Activated T-cell treated with anti-CD3 and anti-CD28 coated beads, Interleukin-2, amount 50 U/mL, for 72 hours (primary cell): ENCODE measurements at regions not wholly inside any gene's neighbourhood (a gene's known extent, or its start where the extent isn't known, plus 50 kb on each side); places are given as distances from the start of the nearest gene placed in this dataset.
"Not testable (repeated sequence)": the region's sequence is repeated elsewhere in the genome, so short reads cannot be mapped to it uniquely, and the experiment has no call there.

Source experiments
- ATAC-seq, 2 donors: fragments of 150-1000 bp; cut with Tn5 transposase; replicated peaks in 1 of 2; 2 replicates each; pipeline ENCODE4 v1.10.0; 2021; ENCODE audit warnings: moderate library complexity in 2 of 2, mild to moderate bottlenecking in 1 of 2
- DNase-seq, 2 donors: peaks; one replicate each; pipeline ENCODE4 v3.0.0; 2021 to 2022; ENCODE audit warnings: mixed read lengths in 1 of 2
- H3K27ac Mint-ChIP-seq: one replicate; pipeline ENCODE4 v1.8.0; 2022; ENCODE audit warnings: mild to moderate bottlenecking, moderate library complexity, mixed read lengths
- H3K27me3 Mint-ChIP-seq: one replicate; pipeline ENCODE4 v1.8.0; 2022; ENCODE audit warnings: low read depth, mixed read lengths
- H3K36me3 Mint-ChIP-seq, 2 donors: one replicate each; pipeline ENCODE4 v1.8.0; 2022; ENCODE audit warnings: mixed read lengths in 2 of 2, mild to moderate bottlenecking in 1 of 2; ENCODE audit not compliant: insufficient read depth in 2 of 2
- H3K4me1 Mint-ChIP-seq: one replicate; pipeline ENCODE4 v1.8.0; 2022; ENCODE audit warnings: low read depth, mixed read lengths
- H3K4me3 Mint-ChIP-seq, 2 donors: one replicate each; pipeline ENCODE4 v1.8.0; 2022; ENCODE audit warnings: mild to moderate bottlenecking in 2 of 2, mixed read lengths in 2 of 2, moderate library complexity in 2 of 2
- H3K9me3 Mint-ChIP-seq, 2 donors: one replicate each; pipeline ENCODE4 v1.8.0; 2022; ENCODE audit warnings: mixed read lengths in 2 of 2

DNA sequence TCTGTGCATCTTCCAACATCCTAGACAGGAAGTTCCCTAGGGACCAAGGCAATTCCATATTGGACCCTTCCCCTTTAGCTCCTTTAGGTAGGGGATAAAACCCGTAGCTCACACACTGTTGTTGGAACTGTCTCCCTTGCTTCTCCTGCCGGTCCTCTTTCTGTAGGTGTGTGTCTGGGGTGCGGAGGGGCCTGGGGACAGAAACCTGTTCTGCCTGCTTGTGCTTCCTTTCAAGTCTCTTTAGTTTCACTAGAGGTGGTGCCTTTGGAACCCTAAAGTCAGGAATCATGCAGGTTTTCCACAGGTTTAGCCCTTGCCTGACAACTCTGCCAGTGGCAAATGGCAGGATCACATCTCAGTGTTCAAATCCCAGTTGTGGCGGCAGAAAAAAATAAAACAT lies 74.6 kb upstream of the PTGFRN start:
- Mint-ChIP-seq H3K27ac (no peak overlapping the region), H3K4me3 (no peak overlapping the region), H3K4me1 (peaks cover 46% of the 10 kb centered on the region), H3K27me3 (no peaks in the 10 kb centered on the region), H3K36me3 (peaks cover 2 to 8% of the 10 kb centered on the region in 2 donors), H3K9me3 (peaks cover 0 to 9% of the 10 kb centered on the region in 2 donors)
- DNase-seq (no peak), ATAC-seq (no peak)

DNA sequence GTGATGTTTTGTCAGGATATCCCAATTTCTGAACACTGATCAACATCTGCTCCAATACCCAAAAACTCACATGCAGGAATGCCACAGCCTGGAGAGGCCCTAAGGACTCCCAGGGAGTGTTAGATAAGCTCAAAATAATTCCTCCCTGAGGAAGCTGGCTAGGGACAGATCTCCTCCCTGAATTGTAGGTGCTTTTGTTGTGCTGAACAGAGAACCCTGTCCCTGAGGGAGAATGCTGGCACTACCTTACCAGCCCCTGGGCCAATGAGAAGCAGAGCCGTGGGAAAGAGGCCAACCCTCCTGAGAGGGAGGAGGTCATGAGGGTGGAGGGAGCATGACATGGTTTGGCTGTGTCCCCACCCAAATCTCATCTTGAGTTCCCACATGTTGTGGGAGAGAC lies 73.6 kb upstream of the PTGFRN start:
- peaks cover 0 to 5% of the 10 kb centered on the region in 2 donors for H3K9me3 Mint-ChIP-seq
- peaks cover 2 to 4% of the 10 kb centered on the region in 2 donors for H3K36me3 Mint-ChIP-seq
- no peak overlapping the region for H3K4me3 Mint-ChIP-seq
- H3K27ac Mint-ChIP-seq, result no peak overlapping the region
- no peaks in the 10 kb centered on the region for H3K27me3 Mint-ChIP-seq
- ATAC-seq (no peak), DNase-seq (no peak)
- peaks cover 36% of the 10 kb centered on the region for H3K4me1 Mint-ChIP-seq

DNA sequence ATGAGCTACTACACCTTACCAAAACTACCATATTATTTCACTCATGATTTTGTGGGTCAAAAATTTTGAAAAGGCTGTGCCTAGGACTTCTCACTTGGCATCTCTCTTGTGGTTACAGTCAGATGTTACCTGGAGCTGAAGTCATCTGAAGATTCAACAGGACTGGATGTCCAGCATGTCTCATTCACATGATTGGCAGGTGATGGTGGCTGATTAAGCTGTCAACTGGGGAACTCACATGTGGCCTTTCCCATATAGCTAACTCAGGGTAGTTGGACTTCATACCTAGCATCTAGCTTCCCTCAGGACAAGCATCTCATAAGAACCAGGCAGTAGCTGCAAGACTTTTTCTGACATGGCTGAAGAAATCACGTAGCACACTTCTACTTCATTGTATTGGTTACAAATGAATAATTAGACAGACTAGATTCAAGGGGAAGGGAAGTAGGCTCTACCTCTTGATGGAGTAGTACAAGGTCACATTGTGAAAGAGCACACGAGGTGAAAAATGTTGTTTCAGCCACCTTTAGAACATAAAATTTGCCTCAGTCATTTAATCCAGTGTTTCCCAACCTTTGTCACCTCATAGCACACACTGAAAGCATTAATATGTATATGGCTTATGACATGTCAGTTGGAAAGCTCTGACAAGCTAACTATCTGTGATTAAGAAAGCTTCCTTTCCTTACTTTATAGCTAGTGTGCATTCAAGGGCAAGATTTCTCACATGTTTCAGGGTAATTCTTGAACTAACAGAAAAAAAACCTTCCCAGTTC lies 68.0 kb upstream of the PTGFRN start:
- peaks cover 13% of the 10 kb centered on the region for H3K4me1 Mint-ChIP-seq
- no peak overlapping the region for H3K4me3 Mint-ChIP-seq
- H3K9me3 Mint-ChIP-seq, result peaks cover 3 to 8% of the 10 kb centered on the region in 2 donors
- no peaks in the 10 kb centered on the region for H3K27me3 Mint-ChIP-seq
- DNase-seq, result no peak
- peaks cover 6 to 8% of the 10 kb centered on the region in 2 donors for H3K36me3 Mint-ChIP-seq
- no peak overlapping the region for H3K27ac Mint-ChIP-seq
- no peak for ATAC-seq

DNA sequence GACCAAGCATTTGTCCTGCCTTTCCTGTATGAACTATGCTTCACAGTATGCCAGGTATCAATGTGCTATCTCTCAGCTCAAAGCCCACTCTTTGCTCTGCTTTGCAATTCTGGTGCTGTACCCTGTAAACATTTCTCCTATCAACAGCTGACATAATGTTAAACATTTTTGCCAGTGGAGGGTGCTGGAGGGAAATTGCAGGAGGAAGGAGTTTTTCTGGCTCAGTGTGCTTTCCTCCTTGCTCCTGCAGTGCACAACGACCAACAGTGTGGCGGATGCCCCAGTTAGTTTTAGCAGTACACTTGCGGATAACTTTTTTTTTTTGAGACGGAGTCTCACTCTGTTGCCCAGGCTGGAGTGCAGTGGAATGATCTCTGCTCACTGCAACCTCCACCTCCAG lies 67.1 kb upstream of the PTGFRN start:
- ATAC-seq (no peak), DNase-seq (no peak)
- Mint-ChIP-seq H3K4me1 (peaks cover 22% of the 10 kb centered on the region), H3K9me3 (peaks cover 3 to 5% of the 10 kb centered on the region in 2 donors), H3K27me3 (no peaks in the 10 kb centered on the region), H3K27ac (no peak overlapping the region), H3K36me3 (peaks cover 3 to 6% of the 10 kb centered on the region in 2 donors), H3K4me3 (no peak overlapping the region)

DNA sequence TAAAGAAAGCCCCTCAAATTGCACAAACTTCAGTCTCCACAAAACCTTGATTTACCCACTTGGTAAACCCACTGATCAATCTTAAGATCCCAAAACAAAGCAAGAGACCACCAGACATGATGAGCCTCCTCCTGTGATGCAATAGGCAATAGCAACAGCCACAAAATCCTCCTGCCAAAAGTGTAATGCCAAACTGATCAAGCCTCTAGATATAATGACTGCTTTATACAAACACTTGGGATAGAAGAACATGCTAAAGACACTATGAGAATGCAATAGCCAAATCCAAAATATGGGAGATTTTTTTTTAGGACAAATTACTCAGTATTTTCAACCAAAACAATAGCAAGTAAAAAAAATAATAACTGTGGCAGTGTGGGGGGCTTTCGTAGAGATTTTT lies 64.9 kb upstream of the PTGFRN start:
- DNase-seq (no peak), ATAC-seq (no peak)
- no peak overlapping the region for H3K27ac Mint-ChIP-seq
- peaks cover 3 to 5% of the 10 kb centered on the region in 2 donors for H3K9me3 Mint-ChIP-seq
- H3K4me1 Mint-ChIP-seq, result peaks cover 43% of the 10 kb centered on the region
- no peak overlapping the region for H3K4me3 Mint-ChIP-seq
- H3K36me3 Mint-ChIP-seq, result peaks cover 3 to 6% of the 10 kb centered on the region in 2 donors
- H3K27me3 Mint-ChIP-seq, result peaks cover 2% of the 10 kb centered on the region

DNA sequence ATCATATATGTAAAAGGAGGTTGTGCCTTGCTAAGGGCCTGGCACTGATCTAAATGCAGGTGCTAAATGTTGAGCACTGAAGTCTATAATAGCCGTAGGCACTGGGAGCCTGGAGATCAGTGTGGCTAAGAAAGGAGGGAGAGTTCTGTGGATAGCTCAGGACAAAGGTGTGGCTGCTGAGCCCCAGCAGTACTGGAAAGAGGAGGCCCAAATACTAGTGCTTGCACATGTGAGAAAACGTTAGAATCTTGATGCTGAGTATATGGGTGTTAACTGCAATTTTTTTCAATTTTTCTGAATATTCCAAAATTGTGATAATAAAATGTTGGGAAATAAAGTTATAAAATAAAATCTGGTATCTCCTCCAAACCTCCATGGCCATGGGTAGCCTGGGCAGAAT lies 62.5 kb upstream of the PTGFRN start:
- H3K27me3 Mint-ChIP-seq, result peaks cover 7% of the 10 kb centered on the region
- H3K4me3 Mint-ChIP-seq, result no peak overlapping the region
- peaks cover 53% of the 10 kb centered on the region for H3K4me1 Mint-ChIP-seq
- ATAC-seq (no peak), DNase-seq (no peak)
- peaks cover 5 to 8% of the 10 kb centered on the region in 2 donors for H3K9me3 Mint-ChIP-seq
- peaks cover 3 to 8% of the 10 kb centered on the region in 2 donors for H3K36me3 Mint-ChIP-seq
- H3K27ac Mint-ChIP-seq, result no peak overlapping the region

DNA sequence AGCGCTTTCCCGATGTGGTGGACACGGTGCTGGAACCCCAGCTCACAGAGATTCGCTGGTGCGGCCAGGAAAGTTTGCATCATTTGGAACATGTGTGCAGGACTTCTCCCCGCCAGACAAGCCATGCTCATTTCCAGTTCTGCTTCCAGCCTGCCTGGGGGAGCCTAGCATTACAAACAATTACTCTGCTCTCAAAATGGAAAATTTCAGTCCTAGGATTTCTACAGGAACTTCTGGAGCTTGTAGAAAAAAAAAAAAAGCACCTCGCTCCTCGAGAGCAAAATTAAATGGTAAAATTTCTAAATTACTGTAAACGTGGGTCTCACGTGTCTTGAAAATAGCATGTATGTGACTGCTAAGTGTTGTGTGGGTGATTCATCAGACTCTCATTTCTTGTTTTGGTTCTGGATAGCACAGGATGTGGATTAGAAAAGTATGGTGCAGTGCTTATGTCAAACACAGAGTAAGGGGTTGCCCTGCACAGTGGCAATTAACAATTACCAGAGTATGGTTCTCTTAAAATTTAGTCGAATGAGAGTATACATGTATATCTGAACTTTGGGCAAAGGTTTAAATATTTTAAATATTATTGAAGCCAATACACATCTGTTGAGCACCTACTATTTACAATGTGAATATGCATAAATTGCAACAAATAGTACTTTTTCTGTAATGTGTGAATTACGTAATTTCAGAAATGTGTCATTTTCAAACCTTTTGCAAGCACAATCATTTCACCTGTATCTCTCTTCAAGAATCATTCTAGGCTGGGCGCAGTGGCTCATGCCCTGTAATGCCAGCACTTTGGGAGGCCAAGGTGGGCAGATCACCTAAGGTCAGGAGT lies 61.8 kb upstream of the PTGFRN start:
- Mint-ChIP-seq H3K9me3 (peaks cover 5 to 8% of the 10 kb centered on the region in 2 donors), H3K36me3 (peaks cover 3 to 8% of the 10 kb centered on the region in 2 donors), H3K4me1 (peaks cover 55% of the 10 kb centered on the region), H3K4me3 (peak overlapping the region; percentile 58 to 67), H3K27me3 (peaks cover 7% of the 10 kb centered on the region), H3K27ac (peak overlapping the region; percentile 66)
- DNase-seq (peak; percentile 49 to 54), ATAC-seq (peak; percentile 97 to 98)

DNA sequence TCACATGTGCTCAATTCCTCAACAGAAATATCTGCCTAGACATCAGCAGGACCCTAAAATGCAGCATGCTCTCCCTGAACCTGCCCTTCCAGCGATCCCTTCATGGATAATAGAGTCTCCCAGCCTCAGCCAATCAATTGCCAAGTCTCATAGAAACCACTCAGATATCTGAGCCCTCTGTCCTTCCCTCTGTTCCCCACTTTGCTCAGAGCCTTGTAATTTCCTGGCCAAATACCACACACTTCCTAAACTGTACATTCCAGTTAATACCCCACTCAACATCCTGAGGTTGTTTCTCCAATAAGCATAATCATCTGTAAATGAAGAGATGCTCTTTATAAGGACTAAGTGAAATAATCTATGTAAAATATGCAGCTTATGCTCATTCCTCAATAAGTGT lies 59.3 kb upstream of the PTGFRN start:
- Mint-ChIP-seq H3K36me3 (peaks cover 0 to 6% of the 10 kb centered on the region in 2 donors), H3K27me3 (peaks cover 15% of the 10 kb centered on the region), H3K4me3 (no peak overlapping the region), H3K4me1 (peaks cover 78% of the 10 kb centered on the region), H3K27ac (no peak overlapping the region), H3K9me3 (peaks cover 1 to 5% of the 10 kb centered on the region in 2 donors)
- no peak for DNase-seq
- ATAC-seq, result no peak

DNA sequence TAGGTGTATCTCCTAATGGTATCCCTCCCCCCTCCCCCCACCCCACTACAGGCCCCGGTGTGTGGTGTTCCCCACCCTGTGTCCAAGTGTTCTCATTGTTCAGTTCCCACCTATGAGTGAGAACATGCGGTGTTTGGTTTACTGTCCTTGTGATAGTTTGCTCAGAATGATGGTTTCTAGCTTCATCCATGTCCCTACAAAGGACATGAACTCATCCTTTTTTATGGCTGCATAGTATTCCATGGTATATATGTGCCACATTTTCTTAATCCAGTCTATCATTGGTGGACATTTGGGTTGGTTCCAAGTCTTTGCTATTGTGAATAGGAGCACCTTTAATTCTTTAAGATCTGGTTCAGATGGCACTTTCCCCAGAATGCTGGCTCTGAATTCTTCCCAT lies 58.5 kb upstream of the PTGFRN start:
- not testable (repeated sequence) for H3K4me3 Mint-ChIP-seq, H3K36me3 Mint-ChIP-seq, H3K27ac Mint-ChIP-seq, ATAC-seq, DNase-seq, H3K9me3 Mint-ChIP-seq
- Mint-ChIP-seq H3K4me1 (peaks cover 71% of the 10 kb centered on the region), H3K27me3 (peaks cover 15% of the 10 kb centered on the region)

DNA sequence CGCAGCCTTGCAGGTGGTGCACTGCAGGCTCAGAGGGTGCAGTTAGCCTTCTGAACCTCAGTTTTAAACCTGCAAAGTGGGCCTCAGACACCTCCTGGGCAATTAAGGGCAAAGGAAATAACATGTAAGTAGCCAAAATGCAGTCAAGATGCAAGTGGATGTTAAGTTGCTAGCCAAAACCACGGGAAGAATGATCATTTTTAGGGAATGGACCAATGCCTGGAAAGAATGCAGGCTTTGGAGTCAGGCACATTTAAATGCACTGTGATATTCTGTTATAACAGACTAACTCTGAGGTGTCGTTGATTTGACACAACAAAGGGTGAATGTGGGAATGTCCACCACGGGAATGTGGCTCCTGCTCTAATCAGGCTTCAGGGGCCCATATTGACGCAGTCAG lies 57.9 kb upstream of the PTGFRN start:
- Mint-ChIP-seq H3K27ac (no peak overlapping the region), H3K4me3 (no peak overlapping the region), H3K9me3 (peaks cover 1 to 5% of the 10 kb centered on the region in 2 donors), H3K4me1 (peaks cover 64% of the 10 kb centered on the region), H3K27me3 (peaks cover 15% of the 10 kb centered on the region), H3K36me3 (peaks cover 0 to 2% of the 10 kb centered on the region in 2 donors)
- ATAC-seq (no peak), DNase-seq (no peak)

DNA sequence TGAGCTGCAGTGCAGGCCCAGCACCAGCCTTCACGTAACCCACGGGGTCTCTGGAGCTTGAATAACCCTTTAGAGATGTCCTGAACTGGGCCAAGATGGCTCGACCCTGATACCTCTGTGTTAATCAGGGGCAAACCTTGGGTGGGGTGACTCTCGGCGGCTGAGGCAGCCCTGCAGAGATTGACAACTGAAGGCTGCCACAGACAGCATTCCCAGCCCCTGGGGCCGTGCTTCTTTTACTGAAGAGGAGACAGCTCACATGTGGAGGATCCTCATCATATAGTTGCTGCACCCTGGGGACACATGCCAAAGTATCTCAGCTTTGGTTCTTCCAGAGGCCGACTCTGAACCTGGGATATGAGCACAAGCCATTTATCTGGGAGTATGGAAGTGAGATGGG lies 57.3 kb upstream of the PTGFRN start:
- H3K27ac Mint-ChIP-seq, result no peak overlapping the region

DNA sequence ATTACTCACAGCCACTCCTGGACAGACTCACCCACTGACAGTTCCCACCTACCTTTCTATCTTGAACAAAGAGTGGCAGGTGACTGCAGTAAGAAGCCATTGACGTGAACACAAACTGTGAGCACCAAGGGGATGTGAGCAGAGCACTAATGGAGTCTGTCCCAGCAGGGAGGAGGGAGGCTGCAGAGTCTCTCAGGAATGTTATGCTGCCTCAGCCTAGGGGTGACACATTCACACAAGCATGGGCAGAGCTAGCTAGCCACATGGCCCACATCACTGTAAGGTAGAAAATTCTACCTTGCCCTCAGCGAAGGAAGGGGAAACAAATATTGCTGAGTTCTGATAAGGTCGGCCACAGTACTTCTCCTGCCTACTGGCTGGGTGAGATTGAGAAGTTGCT lies 56.8 kb upstream of the PTGFRN start:
- H3K4me1 Mint-ChIP-seq, result peaks cover 53% of the 10 kb centered on the region
- H3K4me3 Mint-ChIP-seq, result no peak overlapping the region
- peaks cover 15% of the 10 kb centered on the region for H3K27me3 Mint-ChIP-seq
- peaks cover 1 to 5% of the 10 kb centered on the region in 2 donors for H3K9me3 Mint-ChIP-seq
- no peak for DNase-seq
- no peak overlapping the region for H3K27ac Mint-ChIP-seq
- peaks cover 0 to 2% of the 10 kb centered on the region in 2 donors for H3K36me3 Mint-ChIP-seq
- no peak for ATAC-seq

More for the DNA sequence above, 57.3 kb upstream of the PTGFRN start:
- Mint-ChIP-seq H3K27me3 (peaks cover 15% of the 10 kb centered on the region), H3K36me3 (peaks cover 0 to 2% of the 10 kb centered on the region in 2 donors), H3K9me3 (peaks cover 1 to 5% of the 10 kb centered on the region in 2 donors), H3K4me1 (peaks cover 59% of the 10 kb centered on the region), H3K4me3 (no peak overlapping the region)
- no peak for DNase-seq
- no peak for ATAC-seq

DNA sequence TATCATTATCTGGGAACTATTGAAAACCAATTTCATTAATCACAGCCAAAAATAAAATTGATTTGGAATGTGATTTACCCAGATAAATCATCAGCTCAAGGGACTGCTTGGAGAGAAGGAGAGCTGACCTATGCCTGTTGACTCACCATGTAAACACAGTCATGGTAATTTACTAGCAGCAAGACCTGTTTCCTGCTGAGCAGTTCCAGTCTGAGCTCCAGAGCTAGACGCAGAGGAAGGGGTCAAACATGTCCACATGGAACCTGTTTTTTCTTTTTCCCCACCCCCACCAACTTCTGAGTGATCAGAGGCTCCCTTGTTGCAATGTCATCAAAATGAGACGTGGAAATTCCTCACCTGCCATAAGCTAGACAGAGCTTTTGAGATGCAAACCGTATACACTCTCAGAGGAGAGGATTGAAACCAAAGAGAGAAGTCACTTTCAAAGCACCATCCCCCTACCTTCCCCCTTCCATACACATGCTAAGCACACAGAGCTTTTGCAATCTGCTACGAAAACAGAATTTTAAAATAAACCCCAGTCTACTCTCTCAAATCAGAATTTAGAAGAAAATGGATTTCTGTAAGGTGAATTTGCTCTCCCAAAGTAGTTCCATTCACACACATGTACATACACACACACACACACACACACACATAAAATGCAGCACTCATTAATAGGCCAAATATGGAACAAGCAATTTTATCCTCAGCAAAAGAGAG lies 55.9 kb upstream of the PTGFRN start:
- Mint-ChIP-seq H3K27me3 (peaks cover 15% of the 10 kb centered on the region), H3K27ac (peak overlapping the region; percentile 34), H3K9me3 (peaks cover 1 to 5% of the 10 kb centered on the region in 2 donors), H3K4me1 (peaks cover 44% of the 10 kb centered on the region), H3K4me3 (peak overlapping the region; percentile 50 to 53), H3K36me3 (peaks cover 0 to 2% of the 10 kb centered on the region in 2 donors)
- DNase-seq, result peak; percentile 14 to 31
- ATAC-seq, result peak; percentile 80 to 93
